ENCODE measurements at regions not wholly inside any gene's neighbourhood (a gene's known extent, or its start where the extent isn't known, plus 50 kb on each side); places are given as distances from the start of the nearest gene placed in this dataset.

DNA sequence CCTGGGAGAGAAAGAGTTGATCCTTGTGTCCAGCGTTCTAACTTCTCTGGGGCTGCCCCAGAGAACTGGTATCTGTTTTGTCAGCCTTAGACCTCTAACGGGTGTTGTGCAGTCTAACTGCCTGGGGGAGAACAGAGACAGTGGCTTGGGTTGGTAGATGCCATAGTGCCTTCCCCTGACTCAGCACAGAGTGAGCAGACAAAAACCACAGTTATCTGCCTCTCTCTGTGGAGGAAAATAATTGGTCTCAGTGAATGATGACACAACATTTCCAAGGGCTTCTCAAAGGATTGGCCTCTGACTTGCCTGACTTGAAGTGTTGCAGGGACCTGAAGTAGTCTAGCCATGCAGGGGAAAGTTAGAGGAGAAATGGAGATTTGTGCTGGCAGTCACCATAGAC lies 226.2 kb upstream of the MAN1A1 start:
- no peak for DNase-seq

- no peak for DNase-seq
Observed at GRCh38 chr6:119568580-119568979, 219.0 kb upstream of the MAN1A1 start.

DNA sequence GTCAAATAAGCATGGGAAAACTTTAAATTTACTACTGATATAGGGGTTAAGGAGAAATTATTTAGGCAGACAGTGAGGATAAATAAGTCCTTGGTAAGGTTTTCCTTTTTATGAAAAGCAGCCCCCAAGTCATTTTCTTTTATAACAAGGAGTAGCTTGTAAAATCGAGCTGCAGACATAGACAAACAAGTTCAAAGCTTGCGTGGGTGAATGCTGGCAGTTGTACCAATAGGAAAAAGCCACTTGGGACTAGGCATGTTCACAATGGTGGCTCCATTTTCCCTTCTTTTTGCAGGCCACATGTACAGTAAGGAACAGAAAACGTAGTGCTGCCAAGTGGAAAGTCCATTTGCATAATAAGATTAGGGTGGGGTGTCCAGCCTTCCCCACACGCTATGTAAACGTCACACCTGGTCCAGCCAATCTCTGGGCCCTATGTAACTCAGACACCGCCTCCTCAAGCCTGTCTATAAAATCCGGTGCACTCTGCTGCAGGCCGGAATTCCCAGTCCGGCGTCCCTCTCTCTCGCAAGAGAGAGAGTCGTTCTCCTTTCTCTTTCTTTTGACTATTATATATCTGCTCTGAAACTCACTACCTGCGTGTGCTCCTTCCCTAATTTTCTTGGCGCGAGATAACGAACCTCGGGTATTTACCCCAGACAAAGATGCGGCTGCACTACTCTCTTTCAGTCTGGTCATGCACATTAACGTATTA lies 217.1 kb upstream of the MAN1A1 start:
- no peak for DNase-seq

GRCh38 chr6:119565893-119566292 lies 216.3 kb upstream of the MAN1A1 start:
- DNase-seq, result no peak

GRCh38 chr6:119562168-119562567 lies 212.6 kb upstream of the MAN1A1 start:
- no peak for DNase-seq

GRCh38 chr6:119559586-119559985 lies 210.0 kb upstream of the MAN1A1 start:
- no peak for DNase-seq

- no peak for DNase-seq
Observed at GRCh38 chr6:119557239-119557638, 207.7 kb upstream of the MAN1A1 start.

- no peak for DNase-seq
Observed at GRCh38 chr6:119552021-119552420, 202.5 kb upstream of the MAN1A1 start.

- DNase-seq, result no peak
Observed at GRCh38 chr6:119547024-119547423, 197.5 kb upstream of the MAN1A1 start.

- no peak for DNase-seq
Observed at GRCh38 chr6:119545245-119545644, 195.7 kb upstream of the MAN1A1 start.

GRCh38 chr6:119544325-119545175 lies 195.0 kb upstream of the MAN1A1 start:
- DNase-seq, result no peak

DNA sequence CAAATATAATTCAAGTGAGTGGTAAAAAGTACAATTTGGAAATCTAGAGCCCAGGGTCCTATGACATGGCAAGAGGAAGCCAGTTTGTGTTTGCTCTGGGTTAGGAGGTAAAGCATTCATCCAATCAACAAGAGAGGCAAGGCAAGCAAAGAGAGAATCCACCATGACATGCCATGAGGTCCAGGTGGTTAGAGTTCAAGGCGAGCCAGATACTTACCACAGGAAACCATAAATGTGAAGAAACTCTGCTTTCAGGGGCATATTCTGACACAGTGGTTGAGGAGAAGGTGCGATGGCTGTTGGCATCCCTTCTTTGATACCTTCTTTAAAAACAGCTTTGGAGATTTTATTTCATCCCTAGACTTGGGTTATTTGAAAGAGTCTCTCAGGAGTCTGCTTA lies 193.8 kb upstream of the MAN1A1 start:
- DNase-seq, result no peak

- no peak for DNase-seq
Observed at GRCh38 chr6:119542037-119542436, 192.5 kb upstream of the MAN1A1 start.

DNA sequence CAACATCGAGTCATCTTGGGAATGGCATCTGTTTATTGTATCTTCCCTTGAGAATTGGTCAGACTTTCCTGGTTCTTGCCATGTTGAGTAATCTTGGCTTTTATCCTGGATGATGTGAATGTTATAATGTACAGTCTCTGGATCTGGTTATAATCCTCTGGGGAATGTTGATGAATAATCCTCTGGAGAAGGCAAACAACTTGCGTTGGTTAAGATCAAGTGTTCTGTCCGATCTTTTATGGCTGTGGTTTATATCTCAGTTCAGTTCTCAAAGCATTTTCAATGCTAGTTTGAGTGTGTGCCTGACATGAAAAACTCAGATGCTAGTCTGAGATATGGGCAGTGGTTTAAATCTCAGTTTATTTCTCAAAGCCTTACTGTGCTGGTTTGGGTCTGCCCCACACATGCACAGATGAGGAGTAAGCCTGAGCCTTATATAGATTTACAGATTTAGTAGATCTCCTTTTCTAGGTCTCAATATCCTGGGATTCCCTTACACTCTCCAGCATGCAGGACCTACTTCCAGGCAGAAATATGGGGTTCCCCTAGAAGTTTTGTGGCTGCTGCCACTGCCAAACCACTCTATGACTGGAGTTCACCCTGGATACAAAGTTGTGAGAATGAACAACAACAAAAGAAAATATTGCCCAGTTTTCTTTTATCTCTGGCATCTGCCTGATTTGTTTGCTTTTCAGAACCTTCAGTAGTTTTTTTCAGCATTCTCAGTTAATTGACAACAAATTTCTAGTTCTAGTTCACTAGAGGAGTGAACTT lies 191.8 kb upstream of the MAN1A1 start:
- no peak for DNase-seq

DNA sequence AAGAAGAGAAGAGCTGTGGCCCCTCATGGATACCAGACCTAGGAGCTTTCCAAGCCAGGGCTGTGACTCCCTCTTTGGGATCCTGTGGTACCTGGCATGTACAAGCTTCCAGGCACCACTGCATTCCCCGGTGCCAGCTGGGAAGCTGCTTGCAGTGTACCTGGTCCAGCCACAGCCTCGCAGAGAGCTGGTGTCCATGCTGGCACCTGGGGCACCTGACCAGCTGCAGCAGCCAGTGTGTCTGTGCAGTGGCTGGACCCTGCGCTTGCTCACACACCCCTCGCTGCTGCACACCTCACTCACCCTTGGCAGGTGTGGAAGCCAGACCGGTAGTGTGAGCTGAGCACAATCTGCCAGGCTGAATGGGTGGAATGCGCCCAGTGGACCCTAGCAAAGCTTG lies 190.9 kb upstream of the MAN1A1 start:
- no peak for DNase-seq

GRCh38 chr6:119539066-119539746 lies 189.6 kb upstream of the MAN1A1 start:
- no peak for DNase-seq

DNA sequence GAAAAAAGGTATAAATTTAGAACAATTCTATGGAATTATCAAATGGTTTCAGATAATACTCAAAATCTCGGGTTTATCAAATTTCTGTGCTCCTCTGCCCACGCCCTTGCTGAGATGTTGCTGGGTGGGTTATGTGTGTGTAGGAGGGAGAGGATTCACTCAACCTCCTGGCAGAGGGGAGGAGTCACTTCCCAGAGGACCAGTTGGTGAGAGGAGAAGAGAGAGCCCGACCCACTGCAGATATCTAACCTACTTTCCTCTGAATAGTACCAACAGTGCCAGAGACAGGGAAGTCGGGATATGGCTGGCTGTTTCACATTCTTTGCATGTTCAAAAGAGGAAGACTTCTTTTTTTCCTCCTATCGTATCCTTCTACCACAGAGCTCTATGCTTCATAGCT lies 187.1 kb upstream of the MAN1A1 start:
- no peak for DNase-seq

- DNase-seq, result no peak
Observed at GRCh38 chr6:119535332-119535731, 185.8 kb upstream of the MAN1A1 start.

DNA sequence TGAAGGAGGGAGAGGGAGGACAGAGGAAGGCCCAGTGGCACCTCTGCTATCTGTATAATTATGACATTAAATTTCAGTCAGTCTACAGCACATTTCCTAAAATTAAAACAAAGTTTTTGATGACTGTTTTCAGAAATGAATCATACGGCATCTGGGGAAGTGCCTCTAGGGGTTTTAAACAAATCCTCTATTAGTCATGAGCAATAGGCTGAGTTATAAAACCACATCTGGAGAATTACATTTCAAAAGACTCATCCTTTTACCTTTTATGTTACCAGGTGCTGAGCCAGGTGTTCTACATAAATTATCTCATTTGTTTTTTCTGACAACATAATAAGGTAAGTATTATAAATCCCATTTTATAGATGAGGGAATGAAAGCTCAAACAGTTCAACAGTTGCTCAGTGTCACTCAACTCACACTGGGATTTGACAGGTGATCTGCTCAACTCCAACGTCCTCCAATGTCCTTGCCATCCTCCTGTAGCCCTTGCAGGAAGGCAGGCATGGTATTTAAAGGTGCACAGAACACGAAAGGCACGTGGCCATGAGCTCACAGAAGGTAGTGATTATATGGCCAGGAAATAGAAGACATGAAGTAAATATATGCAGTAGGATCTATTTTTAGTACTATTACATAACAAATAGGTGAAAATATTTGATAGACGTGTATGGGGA lies 184.2 kb upstream of the MAN1A1 start:
- no peak for DNase-seq

- DNase-seq, result no peak
Observed at GRCh38 chr6:119527231-119527578, 177.6 kb upstream of the MAN1A1 start.

- DNase-seq, result no peak
Observed at GRCh38 chr6:119526561-119527230, 177.1 kb upstream of the MAN1A1 start.

DNA sequence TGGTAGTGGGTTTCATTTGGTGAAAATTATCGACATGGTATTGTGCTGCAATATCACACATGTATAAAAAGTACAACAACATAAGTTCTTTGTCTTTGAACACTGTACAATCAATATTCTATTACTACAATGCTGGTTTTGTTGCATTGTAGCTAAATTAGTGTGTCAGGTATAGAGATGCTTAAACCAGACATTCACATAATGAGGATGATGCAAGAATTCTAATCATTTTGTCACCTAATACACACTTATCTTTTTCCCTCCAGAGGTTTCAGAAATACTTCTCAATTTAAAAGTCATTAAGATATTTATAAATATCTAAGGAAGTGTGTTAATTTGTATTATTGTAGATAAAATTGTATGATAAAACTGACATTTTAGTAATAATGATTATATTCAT lies 174.8 kb upstream of the MAN1A1 start:
- DNase-seq, result no peak
